Lung (tissue), 11 donors: ENCODE measurements at regions not wholly inside any gene's neighbourhood (a gene's known extent, or its start where the extent isn't known, plus 50 kb on each side); places are given as distances from the start of the nearest gene placed in this dataset.

Source experiments
- ATAC-seq: fragments of 200-7000 bp; cut with Tn5 transposase; one replicate; pipeline ENCODE4 v1.9.1; 2020; ENCODE audit warnings: moderate number of reproducible peaks; ENCODE audit not compliant: insufficient read depth, low FRiP score
- DNase-seq, 3 donors: peaks; one replicate each; pipeline ENCODE4 v3.0.0-alpha.2; 2013 to 2017
- H3K27ac ChIP-seq, 2 donors: one replicate each; pipeline ENCODE4 v1.5.1; 2013; ENCODE audit warnings: mild to moderate bottlenecking in 2 of 2, moderate library complexity in 2 of 2, control low read depth in 1 of 2, inconsistent platforms in 1 of 2, low read depth in 1 of 2, low read length in 1 of 2
- H3K27me3 ChIP-seq, 3 donors: one replicate each; pipeline ENCODE4 v1.5.1; 2013; ENCODE audit warnings: low read length in 2 of 3; ENCODE audit not compliant: control insufficient read depth in 3 of 3, insufficient read depth in 3 of 3
- H3K36me3 ChIP-seq, 4 donors: one replicate each; pipeline ENCODE4 v1.5.1; 2013; ENCODE audit warnings: low read length in 4 of 4, mild to moderate bottlenecking in 1 of 4, moderate library complexity in 1 of 4; ENCODE audit not compliant: control insufficient read depth in 4 of 4, insufficient read depth in 4 of 4
- H3K4me1 ChIP-seq, 5 donors: one replicate each; pipeline ENCODE4 v1.5.1; 2013; ENCODE audit warnings: low read length in 5 of 5, mild to moderate bottlenecking in 2 of 5, moderate library complexity in 1 of 5; ENCODE audit not compliant: control insufficient read depth in 5 of 5, insufficient read depth in 5 of 5
- H3K4me3 ChIP-seq: one replicate; pipeline ENCODE4 v1.5.1; 2013; ENCODE audit warnings: mild to moderate bottlenecking, control low read depth, moderate library complexity
- H3K9ac ChIP-seq, 2 donors: one replicate each; pipeline ENCODE4 v1.5.1; 2013; ENCODE audit warnings: low read length in 2 of 2, control low read depth in 1 of 2; ENCODE audit not compliant: insufficient read depth in 1 of 2
- H3K9me3 ChIP-seq, 4 donors: one replicate each; pipeline ENCODE4 v1.5.1; 2013; ENCODE audit warnings: low read length in 3 of 4, mild to moderate bottlenecking in 1 of 4, moderate library complexity in 1 of 4; ENCODE audit not compliant: control insufficient read depth in 4 of 4, insufficient read depth in 3 of 4
- WGBS, 2 donors: extraction: QIAGEN DNeasy Blood & Tissue Kit; methylation state at CpG; one replicate each; pipeline ENCODE4 v1.1.7; 2013; 5-methylcytosine and 5-hydroxymethylcytosine counted together
- TF ChIP-seq, protein P1 (sequence below): IDR thresholded peaks from 2 replicates; pipeline ENCODE4 v1.5.1; 2012; ENCODE audit warnings: mild to moderate bottlenecking; ENCODE audit errors: control extremely low read depth, extremely low read depth
- donor health status: control.
- donor health status: control.
- donor health status: Bipolar disorder and iron deficiency.
- donor health status: healthy.
- donor health status: DM: yes; HTN: yes; CAD: no.

DNA sequence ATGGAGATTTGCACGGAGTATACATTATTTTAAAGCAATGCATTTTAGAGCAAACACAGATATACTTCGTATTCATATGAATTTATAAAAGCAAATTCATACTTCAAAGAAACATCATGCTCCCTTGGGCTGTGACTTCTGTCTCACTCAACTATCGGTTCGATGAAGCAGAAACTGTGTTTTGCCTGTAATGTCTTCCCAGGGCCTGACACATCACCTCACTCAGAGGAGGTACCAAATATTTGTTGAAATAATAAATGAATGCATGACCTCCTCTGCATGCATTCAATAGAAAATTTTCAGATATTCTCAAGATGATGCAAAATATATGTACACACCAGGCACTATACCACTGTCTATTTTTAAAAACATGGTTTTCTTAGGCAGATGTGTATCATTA is 432.7 kb downstream of the EFNB2 start:
- WGBS, 2 donors = 96 to 98% methylated on average over 4 of the region's 4 CpGs
- Histone ChIP-seq H3K4me1 (peaks cover 0 to 14% (median 0%) of the 10 kb centered on the region in 5 donors), H3K27ac (no peak overlapping the region), H3K4me3 (no peak overlapping the region), H3K36me3 (no peaks in the 10 kb centered on the region), H3K9ac (no peak overlapping the region), H3K9me3 (peaks cover 0 to 1% (median 0%) of the 10 kb centered on the region in 4 donors), H3K27me3 (no peaks in the 10 kb centered on the region)
- DNase-seq (no peak), ATAC-seq (no peak)
- TF ChIP-seq, protein P1, sequence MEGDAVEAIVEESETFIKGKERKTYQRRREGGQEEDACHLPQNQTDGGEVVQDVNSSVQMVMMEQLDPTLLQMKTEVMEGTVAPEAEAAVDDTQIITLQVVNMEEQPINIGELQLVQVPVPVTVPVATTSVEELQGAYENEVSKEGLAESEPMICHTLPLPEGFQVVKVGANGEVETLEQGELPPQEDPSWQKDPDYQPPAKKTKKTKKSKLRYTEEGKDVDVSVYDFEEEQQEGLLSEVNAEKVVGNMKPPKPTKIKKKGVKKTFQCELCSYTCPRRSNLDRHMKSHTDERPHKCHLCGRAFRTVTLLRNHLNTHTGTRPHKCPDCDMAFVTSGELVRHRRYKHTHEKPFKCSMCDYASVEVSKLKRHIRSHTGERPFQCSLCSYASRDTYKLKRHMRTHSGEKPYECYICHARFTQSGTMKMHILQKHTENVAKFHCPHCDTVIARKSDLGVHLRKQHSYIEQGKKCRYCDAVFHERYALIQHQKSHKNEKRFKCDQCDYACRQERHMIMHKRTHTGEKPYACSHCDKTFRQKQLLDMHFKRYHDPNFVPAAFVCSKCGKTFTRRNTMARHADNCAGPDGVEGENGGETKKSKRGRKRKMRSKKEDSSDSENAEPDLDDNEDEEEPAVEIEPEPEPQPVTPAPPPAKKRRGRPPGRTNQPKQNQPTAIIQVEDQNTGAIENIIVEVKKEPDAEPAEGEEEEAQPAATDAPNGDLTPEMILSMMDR = no peak

DNA sequence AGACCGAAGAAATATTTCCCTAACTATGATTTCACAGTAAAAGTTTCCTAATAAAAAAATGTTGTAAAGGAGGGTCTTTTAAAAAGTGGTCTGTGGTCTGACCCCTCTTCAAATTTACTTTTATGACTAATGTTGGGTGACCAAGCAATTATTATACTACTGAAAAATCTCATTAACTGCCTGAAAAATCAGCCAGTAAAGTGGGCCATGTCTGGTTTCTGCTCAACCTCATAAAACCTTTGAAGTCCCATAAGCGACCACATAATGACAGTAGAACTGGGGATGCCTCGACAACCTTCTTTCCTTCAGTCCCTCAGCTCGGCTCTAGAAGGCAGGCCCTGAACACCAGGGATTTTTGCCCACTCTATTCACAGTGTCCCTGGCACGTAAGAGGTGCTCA is 434.3 kb downstream of the EFNB2 start:
- Histone ChIP-seq H3K9me3 (peaks cover 0 to 1% (median 0%) of the 10 kb centered on the region in 4 donors), H3K27me3 (no peaks in the 10 kb centered on the region), H3K4me1 (peaks cover 0 to 14% (median 0%) of the 10 kb centered on the region in 5 donors), H3K9ac (no peak overlapping the region), H3K27ac (no peak overlapping the region), H3K4me3 (no peak overlapping the region), H3K36me3 (no peaks in the 10 kb centered on the region)
- 89 to 90% methylated on average over 5 of the region's 5 CpGs for WGBS, 2 donors
- ATAC-seq = no peak
- TF ChIP-seq, protein P1 = no peak
- DNase-seq = no peak

DNA sequence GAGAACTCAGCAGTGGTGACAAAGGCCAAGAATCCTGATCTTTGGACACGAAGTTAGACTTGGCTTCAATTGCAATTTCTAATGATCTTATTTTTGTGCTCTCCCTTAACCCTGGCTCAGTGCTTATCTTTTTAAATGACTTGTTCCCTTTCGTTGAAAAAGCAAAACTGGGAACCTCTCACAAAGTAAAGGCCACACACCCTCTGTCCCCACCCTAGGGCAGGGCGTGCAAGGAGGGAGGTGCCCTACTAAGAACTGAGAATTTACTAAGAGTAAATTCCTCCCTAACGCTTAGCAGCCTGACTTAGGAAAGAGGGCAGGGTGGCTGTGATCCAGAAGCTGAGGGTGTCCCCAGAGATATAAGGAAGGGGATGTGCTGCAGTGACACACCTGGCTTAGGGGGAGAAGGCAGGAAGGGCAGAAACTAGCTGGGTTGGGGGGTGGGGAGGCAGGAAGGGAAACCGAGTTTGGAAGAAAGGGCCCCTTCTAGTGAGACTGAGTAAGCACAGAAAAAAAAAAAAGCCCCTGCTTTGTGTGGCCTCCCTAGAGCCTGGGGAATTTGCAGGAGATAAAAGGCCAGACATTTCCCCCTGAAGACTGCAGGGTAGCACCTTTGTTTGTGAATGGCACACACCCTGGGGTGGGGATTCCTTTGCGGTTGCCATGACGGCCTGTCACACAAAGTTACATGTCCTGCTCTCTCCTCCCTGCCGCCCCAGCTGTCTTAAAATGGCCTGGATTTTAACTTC is 435.1 kb downstream of the EFNB2 start:
- H3K4me3 ChIP-seq = no peak overlapping the region
- DNase-seq (peak in 2 of 3 donors; percentile 38 to 51), ATAC-seq (no peak)
- peaks cover 0 to 1% (median 0%) of the 10 kb centered on the region in 4 donors for H3K9me3 ChIP-seq
- TF ChIP-seq, protein P1 = no peak
- no peak overlapping the region for H3K9ac ChIP-seq
- 51 to 59% methylated on average over 8 of the region's 8 CpGs for WGBS, 2 donors
- no peak overlapping the region for H3K27ac ChIP-seq
- no peaks in the 10 kb centered on the region for H3K36me3 ChIP-seq
- H3K27me3 ChIP-seq = no peaks in the 10 kb centered on the region
- peaks cover 0 to 14% (median 0%) of the 10 kb centered on the region in 5 donors for H3K4me1 ChIP-seq
